HG03354 (cell line): ENCODE measurements at regions not wholly inside any gene's neighbourhood (a gene's known extent, or its start where the extent isn't known, plus 50 kb on each side); places are given as distances from the start of the nearest gene placed in this dataset.

ENCODE experiments used
- ATAC-seq: cut with Tn5 transposase; IDR thresholded peaks from one replicate; pipeline ENCODE4 v1.9.1; 2021; ENCODE audit warnings: mild to moderate bottlenecking; ENCODE audit not compliant: unreplicated experiment, poor library complexity, severe bottlenecking

DNA sequence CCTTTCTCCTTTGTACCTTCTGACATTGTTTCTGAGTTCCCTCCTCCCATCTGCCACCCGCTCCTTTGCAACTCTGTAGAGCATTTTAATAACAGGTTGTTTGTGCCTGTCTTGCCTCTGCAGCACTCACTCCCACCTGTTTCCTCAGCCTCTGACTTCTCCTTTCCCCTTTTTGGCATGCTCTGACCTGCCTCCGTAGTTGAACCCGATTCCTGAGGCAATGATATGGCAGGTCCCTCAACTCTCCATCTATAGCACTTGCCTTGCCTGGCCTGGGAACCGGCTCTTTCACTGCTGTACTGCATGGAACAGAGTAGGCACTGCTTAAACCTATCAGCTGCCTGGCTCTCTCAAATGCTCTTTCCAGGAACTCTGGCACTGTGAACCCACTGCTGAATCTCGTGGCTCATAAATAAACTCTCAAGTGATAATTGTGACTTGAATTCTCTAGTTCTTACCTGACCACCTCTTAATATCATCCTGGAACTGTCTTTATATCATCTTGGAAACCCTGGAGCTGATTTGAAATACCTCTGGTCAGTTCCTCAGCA, 50.3 kb downstream of the UTRN start:
- ATAC-seq = no peak

DNA sequence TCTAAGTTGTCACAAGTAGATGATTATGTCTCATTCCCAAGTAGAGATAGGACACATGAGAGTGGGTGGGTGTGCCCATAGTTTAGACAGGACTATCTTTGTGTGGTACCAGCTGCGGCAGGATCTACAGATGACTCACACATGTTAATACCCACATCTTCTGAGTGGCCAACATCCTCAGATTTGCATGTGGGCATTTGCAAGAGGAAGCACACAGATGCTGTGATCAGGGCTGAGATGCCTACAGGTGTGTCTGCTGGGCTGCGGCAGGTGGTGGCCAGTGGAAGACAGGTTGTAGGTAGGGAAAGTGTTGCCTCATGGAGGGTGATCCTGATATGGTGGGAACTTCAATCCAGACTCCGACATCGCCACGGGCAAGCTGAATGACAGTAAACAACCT, 50.8 kb downstream of the UTRN start:
- ATAC-seq = peak; percentile 76

DNA sequence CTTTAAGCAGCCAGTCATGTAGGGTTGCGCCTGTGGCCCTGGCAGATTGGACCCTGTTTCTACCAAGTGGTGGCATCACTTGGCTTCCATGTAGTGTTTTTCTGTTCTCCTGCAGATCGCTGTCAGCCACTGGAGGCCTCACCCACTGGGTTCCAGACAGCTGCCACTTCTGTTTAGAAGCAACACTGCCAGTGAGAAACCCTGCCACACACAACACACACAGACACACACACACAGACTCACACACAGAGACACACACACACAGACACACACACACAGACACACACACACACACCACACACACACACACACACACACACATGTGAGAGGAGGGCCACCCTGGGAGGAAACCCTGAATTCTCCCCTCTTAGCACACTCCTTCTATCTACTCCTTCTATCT, 51.8 kb downstream of the UTRN start:
- no peak for ATAC-seq

DNA sequence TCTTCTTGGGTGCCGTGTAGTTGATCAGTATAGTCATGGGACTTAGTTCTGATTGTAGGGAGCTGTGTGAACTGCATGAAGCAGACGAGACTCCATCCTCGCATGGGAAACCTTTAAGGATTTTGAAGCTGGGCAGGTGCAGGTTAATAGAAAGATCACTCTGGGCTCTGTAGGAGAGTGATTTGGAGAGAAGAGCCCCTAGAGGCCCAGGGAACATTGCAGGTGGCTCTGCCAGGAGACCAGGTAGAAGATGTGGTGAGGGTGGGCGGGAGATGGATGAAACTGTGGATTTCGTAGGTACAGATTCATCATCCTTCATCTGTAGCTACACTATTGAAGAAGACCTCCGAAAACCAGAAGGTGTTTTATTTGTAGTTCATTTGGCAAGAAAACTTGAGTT, 53.3 kb downstream of the UTRN start:
- ATAC-seq = no peak

DNA sequence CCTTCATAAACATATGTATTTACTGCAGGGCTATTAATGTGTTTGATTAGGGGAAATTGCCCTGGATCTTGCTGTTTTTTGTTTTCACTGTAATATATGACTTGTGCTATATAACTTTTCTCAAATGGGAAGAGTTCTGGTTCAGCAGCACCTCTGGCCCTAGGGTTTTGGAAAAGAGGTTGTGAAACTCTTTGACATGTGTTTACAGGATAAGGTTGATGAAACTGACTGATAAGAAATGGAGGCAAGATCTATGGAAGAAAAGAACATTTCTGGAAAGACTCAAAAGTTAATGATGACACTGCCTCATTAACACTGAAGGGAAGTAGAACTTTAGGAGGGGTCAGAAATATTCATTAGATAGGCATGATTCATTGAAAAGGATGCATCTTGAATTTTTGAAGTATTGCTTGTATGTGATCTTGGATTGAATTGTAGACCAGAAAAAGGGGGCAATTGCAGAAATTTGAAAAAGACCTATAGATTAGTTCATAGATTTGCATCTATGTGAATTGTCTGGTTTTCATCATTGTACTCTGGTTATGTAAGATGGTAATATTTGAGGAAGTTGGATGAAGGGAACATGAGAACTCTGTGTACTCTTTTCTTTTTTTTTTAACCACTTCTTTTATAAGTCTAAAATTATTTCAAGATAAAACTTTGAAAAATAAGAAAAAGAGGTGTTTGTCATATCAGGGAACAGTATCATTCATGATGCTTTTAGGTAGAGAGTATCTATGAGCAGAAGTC, 54.0 kb downstream of the UTRN start:
- no peak for ATAC-seq

DNA sequence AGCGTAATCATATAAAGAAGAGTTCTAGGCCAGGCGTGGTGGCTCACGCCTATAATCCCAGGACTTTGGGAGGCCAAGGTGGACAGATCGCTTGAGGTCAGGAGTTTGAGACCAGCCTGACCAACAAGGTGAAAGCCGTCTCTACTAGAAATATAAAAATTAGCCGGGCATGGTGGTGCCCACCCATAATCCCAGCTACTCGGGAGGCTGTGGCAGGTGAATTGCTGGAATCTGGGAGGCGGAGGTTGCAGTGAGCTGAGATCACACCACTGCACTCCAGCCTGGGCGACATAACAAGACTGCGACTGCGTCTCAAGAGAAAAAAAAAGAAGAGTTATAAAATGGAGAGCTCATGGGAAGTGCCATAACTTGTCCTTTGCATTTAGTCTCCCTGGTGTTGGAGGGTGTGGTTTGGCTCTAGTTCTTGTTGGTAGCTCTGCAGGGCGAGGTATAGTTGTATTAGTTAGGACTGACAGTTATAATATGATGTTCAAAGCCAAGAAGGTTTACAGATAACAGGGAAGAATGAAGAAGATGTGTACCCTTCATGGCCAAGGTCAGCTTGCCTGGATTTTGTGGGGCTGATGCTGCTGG, 54.8 kb downstream of the UTRN start:
- no peak for ATAC-seq

DNA sequence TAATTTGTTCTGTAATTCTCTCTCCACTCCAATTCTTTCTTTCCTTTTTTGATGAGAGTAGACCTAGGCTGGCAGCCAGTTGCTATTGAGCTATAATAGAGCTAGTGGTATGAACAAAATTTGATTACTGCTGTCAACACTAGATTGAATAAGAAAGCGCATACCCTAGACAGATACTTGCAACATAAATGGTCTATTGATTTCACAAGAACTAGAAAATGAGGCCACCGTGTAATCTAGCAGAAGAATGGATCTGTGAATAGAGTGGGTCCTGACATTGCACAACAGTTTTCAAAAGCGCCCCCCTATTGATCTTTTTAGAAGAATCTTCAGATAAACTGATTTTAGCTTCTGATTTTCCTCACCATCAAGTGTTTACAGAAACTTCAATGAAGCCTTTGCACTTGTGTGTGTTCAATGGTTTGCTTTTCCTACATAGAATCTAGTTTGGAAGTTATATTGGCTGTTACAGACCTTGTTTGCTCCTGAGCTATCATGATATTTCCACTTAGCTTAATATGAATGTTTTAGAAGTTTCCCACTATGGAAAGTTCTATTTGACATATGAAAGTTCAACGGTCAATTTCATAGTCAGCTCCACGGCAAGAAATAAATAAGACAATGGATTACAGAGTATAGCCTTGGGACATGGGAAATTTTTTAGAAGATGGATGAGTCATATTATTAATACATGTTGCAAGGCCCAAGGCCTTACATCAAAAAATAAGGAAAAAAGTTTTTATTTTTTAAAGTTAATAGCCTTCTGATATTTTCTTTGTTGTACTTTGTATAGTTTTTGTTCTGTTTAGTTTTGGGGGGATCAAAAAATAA, 55.6 kb downstream of the UTRN start:
- no peak for ATAC-seq

DNA sequence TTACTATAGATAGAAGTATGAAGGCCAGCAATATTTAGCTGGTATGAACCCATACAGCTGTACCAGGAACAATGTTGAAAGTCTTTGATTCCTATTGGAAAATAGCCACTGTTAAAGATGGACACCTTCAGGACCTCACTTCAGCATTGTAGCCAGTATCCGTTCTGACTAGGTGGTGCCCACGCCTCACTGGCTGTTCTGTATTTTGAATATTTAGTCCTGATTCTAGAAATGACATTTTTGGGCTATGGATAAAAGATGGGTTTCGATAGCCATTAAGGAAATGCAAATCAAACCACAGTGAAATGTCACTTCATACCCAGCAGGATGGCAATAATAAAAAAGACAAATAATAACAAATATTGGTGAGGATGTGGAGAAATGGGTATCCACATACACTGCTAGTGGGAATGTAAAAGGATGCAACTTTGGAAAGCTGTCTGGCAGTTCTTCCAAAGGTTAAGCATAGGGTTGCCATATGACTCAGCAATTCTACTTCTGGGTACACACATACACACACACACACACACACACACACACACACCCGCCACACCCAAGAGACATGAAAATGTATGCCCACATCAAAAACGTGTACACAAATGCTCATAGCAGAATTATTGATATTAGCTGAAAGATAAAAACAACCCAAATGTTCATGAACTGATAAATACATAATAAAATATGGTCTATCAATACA, 56.8 kb downstream of the UTRN start:
- ATAC-seq = peak; percentile 50

DNA sequence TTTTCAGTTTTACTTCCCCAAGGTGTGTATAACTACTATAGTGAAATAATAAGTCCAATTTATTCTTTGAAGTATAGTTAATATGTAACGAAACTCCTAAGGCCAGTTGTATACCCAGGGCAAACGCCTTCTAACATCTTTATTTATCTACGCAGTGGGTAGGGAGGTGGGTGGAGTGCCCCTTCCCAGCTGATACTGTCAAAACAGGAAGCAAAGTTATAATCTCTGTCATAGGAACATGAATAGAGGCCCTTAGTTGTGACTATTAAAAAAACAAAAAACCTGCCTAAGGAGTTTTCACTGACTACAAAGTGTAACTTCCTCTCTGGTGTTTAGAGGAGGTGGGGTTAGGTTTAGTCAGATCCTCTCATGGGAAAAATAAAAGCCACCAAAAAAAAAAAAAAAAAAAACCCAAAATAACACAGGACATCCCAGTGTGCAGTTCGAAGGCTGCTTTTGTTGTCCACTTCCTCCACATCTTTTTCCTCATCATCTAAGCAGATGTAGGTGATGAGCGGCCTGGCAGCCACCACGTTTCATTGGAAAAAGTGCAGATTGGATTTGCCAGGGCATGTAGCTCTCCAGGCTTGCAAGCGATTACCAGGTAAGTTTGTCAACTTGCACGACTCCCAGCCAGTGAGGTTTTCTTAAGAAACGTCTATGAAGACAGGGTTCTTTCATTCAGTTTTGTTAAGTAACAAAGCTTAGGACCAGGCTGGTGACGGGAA, 58.7 kb downstream of the UTRN start:
- ATAC-seq = peak; percentile 41

DNA sequence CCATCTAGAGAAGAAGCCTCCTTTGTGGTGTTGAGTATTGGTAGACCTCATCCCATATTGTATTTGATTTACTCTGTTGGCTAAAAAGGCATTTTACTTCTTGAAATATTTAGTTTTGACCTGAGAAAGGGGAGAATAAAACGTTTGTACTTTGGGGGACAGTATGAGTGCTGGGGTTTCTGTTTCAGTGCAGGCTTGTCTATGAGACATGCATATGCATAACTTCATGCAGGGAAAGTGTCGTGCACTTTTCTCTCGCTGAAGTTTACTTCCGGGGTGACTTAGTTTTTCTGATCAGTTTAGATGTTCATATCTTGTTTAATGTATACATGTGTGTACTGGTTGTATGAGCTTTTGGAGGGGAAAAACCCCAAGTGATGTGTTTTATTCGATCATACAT, 59.5 kb downstream of the UTRN start:
- peak; percentile 52 for ATAC-seq

DNA sequence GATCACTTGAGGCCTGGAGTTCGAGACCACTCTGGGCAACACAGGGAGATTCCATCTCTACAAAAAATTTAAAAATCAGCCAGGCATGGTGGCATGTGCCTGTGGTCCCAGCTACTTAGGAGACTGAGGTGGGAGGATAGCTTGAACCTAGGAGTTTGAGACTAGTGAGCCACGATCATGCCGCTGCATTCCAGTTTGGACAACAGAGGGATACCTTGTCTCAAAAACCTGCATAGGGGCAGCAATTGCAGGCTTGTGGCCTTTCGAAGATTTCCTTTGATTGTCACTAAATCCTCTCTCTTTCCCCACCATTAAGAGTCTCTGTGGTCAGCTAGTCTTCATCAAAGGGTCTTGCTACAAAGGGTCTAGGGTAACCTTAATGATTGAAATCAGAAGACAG, 60.3 kb downstream of the UTRN start:
- ATAC-seq = no peak

DNA sequence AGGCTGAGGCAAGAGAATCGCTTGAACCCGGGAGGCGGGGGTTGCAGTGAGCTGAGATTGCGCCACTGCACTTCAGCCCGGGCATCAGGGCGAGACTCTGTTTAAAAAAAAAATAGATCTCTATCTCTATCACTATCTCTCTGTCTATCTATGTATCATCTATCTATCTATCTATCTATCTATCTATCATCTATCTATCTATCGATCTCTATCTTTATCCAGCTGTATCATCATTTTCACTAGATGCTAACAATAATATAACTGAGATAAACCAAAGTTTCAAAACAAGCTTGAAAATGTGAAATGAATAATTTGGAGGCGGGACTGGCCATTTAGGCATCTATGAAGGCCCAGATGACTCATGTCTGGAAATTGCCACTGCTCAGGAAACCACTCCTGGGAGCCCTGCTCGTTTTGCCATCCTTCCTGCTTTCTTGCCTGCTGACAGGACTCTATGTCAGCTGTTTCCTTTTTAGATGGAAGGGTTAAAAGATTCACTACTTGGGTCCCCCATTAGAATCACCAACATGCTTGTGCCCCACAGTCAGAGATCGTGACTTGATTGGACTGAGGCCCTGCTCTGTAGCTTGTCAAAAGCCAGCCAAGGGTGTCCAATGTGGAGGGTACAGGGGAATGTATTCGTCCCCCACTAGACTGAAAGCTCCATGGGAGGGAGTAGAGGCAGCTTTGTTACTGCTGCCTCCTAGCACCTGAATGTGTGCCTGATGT, 61.7 kb downstream of the UTRN start:
- ATAC-seq = no peak

DNA sequence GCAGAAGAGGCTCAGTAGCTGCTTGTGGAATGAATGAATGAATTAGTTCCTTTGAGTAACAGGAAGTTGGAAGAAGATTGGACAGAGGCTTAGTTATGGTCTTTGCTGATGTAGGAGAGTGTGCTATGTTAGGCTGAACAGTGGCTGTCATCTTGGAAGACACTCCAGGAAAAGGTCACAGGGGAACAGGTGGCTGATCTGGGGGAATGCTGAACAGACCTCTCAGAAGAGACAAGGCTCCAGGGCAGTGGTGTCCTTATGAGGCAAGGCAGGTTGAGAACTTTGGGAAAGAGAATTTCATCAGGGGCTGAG, 62.3 kb downstream of the UTRN start:
- ATAC-seq = no peak

DNA sequence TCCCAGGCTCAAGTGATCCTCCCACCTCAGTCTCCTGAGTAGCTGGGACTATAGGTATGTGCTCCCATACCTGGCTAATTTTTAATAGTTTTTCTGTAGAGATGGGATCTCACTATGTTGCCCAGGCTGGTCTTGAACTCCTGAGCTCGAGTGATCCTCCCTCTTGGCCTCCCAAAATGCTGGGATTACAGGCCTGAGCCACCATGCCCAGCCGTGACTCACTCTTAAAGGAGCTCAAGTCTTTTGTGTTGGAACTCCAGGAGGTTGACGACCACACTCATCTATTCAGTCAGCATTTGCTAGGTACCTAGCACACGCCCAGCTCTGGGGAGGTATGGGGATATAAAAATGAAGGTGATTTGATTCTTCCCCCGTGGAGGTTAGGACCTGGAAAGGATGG, 62.8 kb downstream of the UTRN start:
- no peak for ATAC-seq

DNA sequence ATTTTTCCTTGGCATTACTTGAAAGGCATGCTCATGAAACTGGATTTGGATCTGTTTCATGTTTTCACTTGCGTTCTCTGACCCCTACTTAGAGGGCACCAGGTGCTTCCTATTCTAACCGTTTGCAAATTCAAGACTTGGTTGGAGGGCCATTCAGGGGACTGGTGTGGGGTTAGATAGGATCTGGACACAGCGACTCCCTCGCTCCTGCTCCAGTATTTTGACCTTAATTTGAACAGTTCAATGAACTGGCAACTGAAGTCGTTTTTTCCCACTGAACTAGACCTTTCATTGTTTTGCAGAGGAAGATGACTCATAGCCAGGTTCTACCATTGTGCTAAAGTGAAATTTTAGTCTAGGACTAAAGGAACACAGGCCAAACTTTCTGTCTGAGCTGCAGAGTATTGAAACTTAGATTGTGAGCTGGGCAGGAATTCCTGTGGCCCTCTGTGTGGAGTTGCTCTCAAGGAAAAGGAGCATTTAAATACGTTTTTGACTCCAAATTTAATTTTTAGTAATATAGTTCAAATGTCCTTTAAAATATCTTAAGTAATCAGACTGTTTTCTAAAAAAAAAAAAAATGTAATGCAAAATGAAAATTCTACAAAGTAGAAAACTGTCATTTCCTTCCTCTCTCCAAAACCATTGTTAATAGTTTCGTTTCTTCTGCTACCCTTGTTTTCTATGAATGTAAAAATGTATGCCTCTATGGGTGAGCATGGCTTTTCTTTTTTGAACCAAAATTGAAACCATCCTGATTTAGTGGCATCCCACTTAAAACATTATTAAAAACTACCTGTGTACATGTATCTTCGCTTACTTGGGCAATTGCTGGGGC, 64.8 kb downstream of the UTRN start:
- peak; percentile 53 for ATAC-seq

DNA sequence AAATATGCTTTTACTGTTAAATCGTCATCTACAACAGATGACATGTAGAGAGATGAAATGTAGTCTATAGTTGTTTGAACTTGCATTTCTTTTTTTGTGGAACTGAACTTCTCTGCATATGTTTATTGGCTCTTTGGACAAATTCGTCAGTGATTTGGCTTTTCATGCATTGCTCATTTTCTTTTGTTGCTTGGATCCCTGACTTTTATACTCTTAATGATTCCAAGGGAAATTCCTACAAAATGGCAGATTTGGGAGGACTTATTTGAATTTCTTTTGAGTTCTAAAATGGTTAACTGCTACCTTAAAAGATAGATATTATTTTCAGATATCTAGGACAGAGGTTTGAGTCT, 65.4 kb downstream of the UTRN start:
- peak; percentile 8 for ATAC-seq

DNA sequence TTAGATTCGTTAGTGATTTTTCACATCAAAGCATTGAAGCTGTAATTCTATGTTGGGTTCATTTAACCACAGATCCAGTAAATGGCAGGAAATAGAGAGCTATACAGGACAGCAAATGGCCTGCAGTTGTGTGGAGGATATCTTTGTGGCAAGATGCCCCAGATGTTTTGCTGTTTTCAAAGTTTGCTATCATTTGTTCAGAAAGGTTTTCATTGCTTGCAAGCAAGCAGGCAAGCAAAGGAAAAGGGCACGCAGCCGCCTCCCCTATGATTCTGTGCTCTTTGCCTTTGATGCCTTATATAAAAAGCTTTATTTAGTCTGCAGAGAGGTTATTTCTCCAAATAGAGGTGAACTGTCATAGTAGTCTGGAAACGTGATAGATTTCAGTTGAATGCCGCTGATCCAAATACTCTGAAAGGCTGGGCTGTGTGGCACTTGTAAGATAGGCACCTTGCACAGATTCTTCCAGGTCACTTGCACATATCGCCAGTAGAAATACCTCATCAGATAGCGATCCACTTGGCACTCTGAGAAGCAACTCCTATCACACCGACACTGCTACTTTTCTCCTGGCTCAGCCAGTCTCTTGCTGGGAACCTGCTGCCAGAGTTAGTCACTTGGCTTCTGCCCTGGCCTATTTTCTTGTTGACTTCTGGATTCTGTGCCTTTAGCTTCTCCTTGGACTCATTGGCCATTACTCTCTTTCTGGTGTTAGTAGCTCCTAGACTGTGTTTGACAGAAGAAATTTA, 66.4 kb downstream of the UTRN start:
- no peak for ATAC-seq

DNA sequence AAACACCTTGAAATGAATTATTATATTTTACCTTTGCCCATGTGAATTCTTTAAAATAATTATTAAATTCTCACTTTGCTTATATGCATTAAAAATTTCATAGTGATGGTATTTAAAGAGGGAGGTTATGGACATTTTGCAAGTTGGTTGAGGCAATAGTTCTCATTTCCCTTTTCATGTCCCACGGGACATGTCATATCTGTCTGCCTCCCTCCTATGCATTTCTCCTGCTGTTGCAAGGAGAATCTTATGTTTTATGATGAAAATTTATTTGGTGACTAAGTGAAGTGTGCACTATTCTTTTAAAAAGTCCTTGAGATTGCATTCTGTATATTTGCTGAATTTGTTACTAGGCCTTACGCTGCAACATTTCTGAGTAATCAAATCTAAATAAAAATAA, 67.2 kb downstream of the UTRN start:
- ATAC-seq = peak; percentile 38
